Skin epidermis (tissue), 12 donors: ENCODE measurements at regions not wholly inside any gene's neighbourhood (a gene's known extent, or its start where the extent isn't known, plus 50 kb on each side); places are given as distances from the start of the nearest gene placed in this dataset.
"Not testable (repeated sequence)": the region's sequence is repeated elsewhere in the genome, so short reads cannot be mapped to it uniquely, and the experiment has no call there.

ENCODE experiments used
- H3K27ac ChIP-seq, 21 experiments: fragments of 200-600 bp; sonication (generic) in 11 of 21; one replicate each; pipeline ENCODE4 v1.5.0; 2020; ENCODE audit warnings: mild to moderate bottlenecking in 3 of 21, inconsistent platforms in 2 of 21, moderate library complexity in 2 of 21
- H3K4me3 ChIP-seq, 7 experiments: fragments of 200-600 bp; sonication (generic) in 2 of 7; one replicate each; pipeline ENCODE4 v1.5.0; 2020; ENCODE audit warnings: inconsistent platforms in 2 of 7, mild to moderate bottlenecking in 2 of 7, moderate library complexity in 1 of 7

- H3K27ac ChIP-seq, result no peak overlapping the region
- no peak overlapping the region for H3K4me3 ChIP-seq
Observed at GRCh38 chr4:92184566-92184965, 119.2 kb upstream of the GRID2 start.

DNA sequence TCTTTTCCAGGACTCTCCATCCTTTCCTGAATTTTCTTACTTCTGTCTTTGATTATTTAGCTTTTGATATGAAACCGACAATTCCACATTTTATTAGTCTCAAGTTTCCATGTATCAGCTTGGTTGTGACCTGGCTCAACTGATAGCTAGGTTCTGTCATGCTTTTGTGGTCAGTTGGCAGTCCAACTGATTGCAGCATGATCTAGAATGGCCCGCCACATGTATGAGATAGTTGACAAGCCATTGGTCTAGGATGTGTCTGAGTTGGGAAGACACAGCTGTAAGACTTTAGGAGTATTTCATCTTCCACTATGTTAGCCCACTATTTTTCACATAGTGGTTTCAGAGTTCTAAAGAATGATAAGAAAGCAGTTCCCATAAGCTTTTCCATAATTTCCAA, 117.5 kb upstream of the GRID2 start:
- no peak overlapping the region for H3K4me3 ChIP-seq
- H3K27ac ChIP-seq, result no peak overlapping the region

DNA sequence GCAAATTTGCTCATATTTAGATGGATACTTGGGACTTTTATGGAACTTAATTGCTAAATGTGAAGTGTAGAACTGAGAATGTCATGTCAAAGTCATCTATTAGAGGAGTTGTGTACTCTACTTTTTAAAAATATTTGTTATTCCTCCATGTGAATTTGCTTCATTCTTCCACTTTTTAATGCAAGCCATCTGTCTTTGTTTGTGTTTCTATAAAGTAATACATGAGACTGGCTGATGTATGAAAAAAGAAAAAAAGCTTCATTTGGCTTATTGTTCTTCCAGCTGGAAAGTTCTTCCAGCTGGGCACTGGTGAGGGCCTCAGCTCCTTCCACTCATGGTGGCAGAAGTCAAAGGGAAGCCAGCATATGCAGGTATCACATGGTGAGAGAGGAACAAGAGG, 114.6 kb upstream of the GRID2 start:
- Histone ChIP-seq H3K27ac (no peak overlapping the region), H3K4me3 (no peak overlapping the region)

DNA sequence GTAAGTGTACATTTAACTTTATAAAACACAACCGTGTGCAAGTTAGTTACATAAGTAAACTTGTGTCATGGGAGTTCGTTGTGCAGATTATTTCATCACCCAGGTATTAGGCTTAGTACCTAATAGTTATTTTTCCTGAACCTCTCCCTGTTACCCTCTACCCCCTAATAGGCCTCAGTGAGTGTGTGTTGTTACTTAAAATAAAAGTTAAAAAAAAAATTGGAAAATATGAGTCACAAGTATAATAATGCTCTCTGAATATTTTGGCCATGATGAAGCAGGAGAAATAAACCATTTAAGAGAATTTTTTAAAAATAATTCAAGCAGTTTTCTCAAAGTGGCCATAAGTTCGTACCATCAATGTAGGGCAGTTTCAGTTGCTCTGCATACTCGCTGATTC, 105.1 kb upstream of the GRID2 start:
- Histone ChIP-seq H3K4me3 (no peak overlapping the region), H3K27ac (no peak overlapping the region)

- Histone ChIP-seq H3K4me3 (no peak overlapping the region), H3K27ac (no peak overlapping the region)
Observed at GRCh38 chr4:92199135-92199534, 104.6 kb upstream of the GRID2 start.

DNA sequence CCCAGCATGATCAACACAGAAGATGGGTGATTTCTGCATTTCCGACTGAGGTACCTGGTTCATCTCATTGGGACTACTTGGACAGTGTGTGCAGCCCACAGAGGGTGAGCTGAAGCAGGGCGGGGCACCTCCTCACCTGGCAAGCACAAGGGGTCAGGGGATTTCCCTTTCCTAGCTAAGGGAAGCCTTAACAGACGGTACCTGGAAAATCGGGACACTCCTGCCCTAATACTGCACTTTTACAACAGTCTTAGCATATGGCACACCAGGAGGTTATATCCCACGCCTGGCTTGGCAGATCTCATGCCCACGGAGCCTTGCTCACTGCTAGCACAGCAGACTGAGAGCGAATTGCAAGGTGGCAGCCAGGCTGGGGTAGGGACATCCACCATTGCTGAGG, 92.9 kb upstream of the GRID2 start:
- Histone ChIP-seq H3K27ac (no peak overlapping the region), H3K4me3 (no peak overlapping the region)

DNA sequence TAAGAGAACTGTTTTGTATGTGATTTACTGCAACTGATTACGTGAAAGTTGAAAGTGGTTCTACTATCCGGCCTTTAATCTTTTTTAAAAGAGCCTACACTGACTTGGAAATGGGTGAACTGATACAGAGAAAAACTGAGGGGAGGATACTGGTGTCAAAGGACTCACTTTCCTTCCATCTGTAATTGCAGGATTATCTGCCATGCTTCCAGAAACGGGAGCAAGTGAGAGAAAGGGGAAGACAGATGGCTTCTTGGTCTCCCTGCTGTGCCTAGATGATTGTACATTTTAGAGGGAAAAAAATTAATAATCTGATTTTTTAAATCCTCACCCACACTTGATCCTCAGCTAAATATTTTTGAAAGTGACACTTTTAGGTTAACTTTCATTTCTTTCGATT, 88.3 kb upstream of the GRID2 start:
- H3K27ac ChIP-seq, result no peak overlapping the region

GRCh38 chr4:92231511-92231910, 72.3 kb upstream of the GRID2 start:
- no peak overlapping the region for H3K27ac ChIP-seq
- H3K4me3 ChIP-seq, result no peak overlapping the region

More for the DNA sequence above, 88.3 kb upstream of the GRID2 start:
- no peak overlapping the region for H3K4me3 ChIP-seq

- Histone ChIP-seq H3K27ac (no peak overlapping the region), H3K4me3 (no peak overlapping the region)
Observed at GRCh38 chr4:92232566-92232965, 71.2 kb upstream of the GRID2 start.

- H3K4me3 ChIP-seq, result no peak overlapping the region
- H3K27ac ChIP-seq, result no peak overlapping the region
Observed at GRCh38 chr4:92234393-92235176, 69.2 kb upstream of the GRID2 start.

DNA sequence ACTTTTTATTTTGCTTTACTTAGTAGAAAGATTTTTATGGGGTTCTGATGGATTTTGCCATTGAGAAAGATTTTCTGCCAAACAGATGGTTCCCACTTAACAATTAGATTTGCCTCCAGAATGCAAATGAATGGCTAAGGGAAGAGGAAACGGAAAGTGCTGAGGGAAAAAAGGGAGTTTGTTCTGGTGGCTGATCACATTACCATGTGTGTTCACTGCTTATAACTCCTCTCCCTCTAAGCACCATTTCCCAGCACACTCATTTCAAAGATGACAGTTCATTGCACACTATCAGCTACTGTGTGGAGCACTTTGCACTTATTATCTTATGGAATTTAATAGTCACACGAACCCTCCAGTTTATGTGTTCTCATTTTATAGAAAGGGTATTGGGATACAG, 68.0 kb upstream of the GRID2 start:
- no peak overlapping the region for H3K4me3 ChIP-seq
- no peak overlapping the region for H3K27ac ChIP-seq

GRCh38 chr4:92236877-92237276, 66.9 kb upstream of the GRID2 start:
- Histone ChIP-seq H3K4me3 (no peak overlapping the region), H3K27ac (no peak overlapping the region)

- Histone ChIP-seq H3K4me3 (no peak overlapping the region), H3K27ac (no peak overlapping the region)
Observed at GRCh38 chr4:92237559-92237958, 66.2 kb upstream of the GRID2 start.

- Histone ChIP-seq H3K27ac (no peak overlapping the region), H3K4me3 (no peak overlapping the region)
Observed at GRCh38 chr4:92241094-92241493, 62.7 kb upstream of the GRID2 start.

DNA sequence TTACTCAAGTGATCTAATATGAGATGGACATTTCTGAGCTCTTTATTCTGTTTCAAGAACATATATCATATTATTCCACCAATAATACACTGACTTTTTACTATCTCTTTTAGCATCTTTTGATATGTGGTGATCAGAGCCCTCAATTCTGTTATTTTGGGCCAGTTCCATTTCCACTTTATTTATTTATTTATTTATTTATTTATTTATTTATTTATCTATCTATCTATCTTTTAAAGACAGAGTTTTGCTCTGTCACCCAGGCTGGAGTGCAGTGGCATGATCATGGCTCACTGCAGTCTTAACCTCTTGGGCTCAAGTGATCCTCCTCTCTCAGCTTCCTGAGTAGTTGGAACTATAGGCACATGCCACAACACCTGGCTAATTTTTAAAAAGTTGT, 57.4 kb upstream of the GRID2 start:
- Histone ChIP-seq H3K4me3 (no peak overlapping the region), H3K27ac (no peak overlapping the region)

- no peak overlapping the region for H3K27ac ChIP-seq
- no peak overlapping the region for H3K4me3 ChIP-seq
Observed at GRCh38 chr4:92249541-92249940, 54.2 kb upstream of the GRID2 start.

GRCh38 chr4:92251711-92252110, 52.1 kb upstream of the GRID2 start:
- no peak overlapping the region for H3K27ac ChIP-seq
- H3K4me3 ChIP-seq, result no peak overlapping the region

- H3K27ac ChIP-seq, result not testable (repeated sequence)
Observed at GRCh38 chr4:92252358-92252757, 51.4 kb upstream of the GRID2 start.

GRCh38 chr4:92252846-92253245, 50.9 kb upstream of the GRID2 start:
- Histone ChIP-seq H3K27ac (no peak overlapping the region), H3K4me3 (no peak overlapping the region)

More at GRCh38 chr4:92252358-92252757, 51.4 kb upstream of the GRID2 start:
- not testable (repeated sequence) for H3K4me3 ChIP-seq

GRCh38 chr4:92253550-92253949, 50.2 kb upstream of the GRID2 start:
- H3K27ac ChIP-seq, result no peak overlapping the region
- H3K4me3 ChIP-seq, result no peak overlapping the region
